ACHN (cell line): ENCODE measurements at regions not wholly inside any gene's neighbourhood (a gene's known extent, or its start where the extent isn't known, plus 50 kb on each side); places are given as distances from the start of the nearest gene placed in this dataset.

Experiments used
- DNase-seq: peaks from one replicate; pipeline ENCODE4 v3.0.0-alpha.2; 2015
- in situ Hi-C: cut with HindIII; loops from 2 replicates; pipeline ENCODE4 v1.10.0; 2017; ENCODE audit warnings: low sequenced_read_pairs, low pct_ligation_motif_present, low pct_unique_long_range_greater_than_20kb

DNA sequence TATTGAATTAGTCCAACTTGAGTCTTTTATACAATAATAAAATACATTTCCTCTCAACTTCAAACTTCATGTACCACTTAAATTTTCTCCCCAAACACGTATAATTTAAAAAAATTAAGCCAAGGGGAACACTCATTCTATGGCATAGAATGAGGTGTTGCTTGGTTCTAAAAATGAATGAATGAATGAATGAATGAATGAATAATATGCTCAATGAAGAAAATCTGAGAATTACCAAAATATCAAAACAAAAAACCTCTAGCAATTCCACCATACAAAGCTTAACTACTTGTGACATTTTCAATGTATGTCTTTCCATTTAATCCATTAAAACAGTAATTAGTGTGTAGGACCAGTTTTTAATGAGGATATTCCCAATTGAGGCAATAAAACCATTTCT is 62.7 kb upstream of the PLAC8 start:
- no peak for DNase-seq
- in situ Hi-C loops: no loop called here

DNA sequence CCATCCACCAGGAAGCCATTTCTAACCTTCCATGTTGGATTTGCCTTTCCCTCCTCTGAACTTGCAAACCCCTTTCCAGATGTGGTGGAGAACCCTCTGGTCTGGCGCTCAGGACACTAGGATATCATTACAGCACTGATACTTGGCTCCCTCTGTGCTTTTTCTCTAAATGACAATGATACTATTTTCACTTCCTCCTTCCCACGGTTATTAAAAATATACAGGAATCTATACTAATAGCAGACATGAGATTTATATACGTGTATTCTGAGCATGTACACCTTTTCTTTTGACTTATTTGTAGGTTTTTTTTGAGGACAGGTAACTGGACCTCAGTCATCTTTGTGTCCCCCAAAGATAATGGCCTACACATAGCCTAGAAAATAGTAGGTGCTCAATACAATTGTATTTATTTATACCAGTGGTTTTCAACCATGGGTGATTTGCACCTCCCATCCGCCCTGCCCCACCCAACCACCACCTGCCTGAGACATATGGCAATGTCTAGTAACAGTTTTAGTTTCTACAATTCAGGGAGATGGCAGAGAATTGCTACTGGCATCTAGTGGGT is 60.4 kb upstream of the PLAC8 start:
- in situ Hi-C loops: no loop called here
- DNase-seq: no peak

DNA sequence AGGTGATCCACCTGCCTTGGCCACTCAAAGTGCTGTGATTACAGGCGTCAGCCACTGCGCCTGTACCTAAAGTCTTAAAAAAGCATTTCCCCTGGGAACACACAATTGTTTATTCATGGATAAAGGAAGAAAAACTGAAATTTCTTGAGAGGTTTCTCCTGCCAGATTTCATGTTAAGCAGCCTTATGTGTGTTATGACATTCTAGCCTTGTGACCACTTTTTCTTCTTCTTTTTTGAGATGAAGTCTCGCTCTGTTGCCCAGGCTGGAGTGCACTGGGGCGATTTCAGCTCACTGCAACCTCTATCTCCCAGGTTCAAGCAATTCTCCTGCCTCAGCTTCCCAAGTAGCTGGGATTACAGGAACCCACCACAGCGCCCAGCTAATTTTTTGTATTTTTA is 57.8 kb upstream of the PLAC8 start:
- in situ Hi-C loops: no loop called here
- no peak for DNase-seq

DNA sequence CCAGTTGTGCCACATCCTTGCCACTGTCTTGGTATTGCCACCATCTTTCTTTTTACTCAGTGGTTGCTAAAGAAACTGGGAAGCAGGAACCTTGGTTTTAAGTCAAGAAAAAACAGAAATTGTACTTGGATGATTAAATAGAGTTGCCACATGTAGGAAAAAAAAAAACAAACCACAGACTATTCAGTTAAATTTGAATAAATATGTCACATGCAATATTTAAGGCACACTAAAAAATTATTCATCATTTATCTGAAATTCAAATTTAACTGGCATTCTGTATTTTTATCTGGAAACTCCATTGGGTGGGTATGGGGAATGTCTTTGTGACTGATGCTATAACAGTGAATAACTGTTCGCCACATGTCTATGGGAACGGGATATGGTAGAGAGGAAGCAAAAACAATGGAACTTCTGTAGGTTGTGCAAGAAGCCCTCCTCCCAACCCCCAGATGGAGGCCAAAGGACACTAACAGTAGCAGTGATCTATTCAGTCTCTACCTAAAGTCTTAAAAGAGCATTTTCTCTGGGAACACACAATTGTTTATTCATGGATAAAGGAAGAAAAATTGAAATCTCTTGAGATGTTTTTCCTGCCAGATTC is 57.0 kb upstream of the PLAC8 start:
- in situ Hi-C loops: no loop called here
- no peak for DNase-seq

- peak; percentile 8 for DNase-seq
- in situ Hi-C loops: no loop called here
Measured at GRCh38 chr4:83170952-83171399, 56.4 kb upstream of the PLAC8 start.
